Fibroblast of lung (primary cell): ENCODE measurements at regions not wholly inside any gene's neighbourhood (a gene's known extent, or its start where the extent isn't known, plus 50 kb on each side); places are given as distances from the start of the nearest gene placed in this dataset.

Experiments used
- DNase-seq, 2 donors: peaks; one replicate each; pipeline versions ENCODE4 v3.0.0 to v3.0.0-alpha.2; 2010; ENCODE audit warnings: low read depth in 2 of 2
- H2AFZ ChIP-seq: 2 replicates; pipeline ENCODE4 v1.5.1; 2012; ENCODE audit warnings: low read length, control low read depth, inconsistent platforms
- H3K27ac ChIP-seq: 2 replicates; pipeline ENCODE4 v1.5.1; 2011; ENCODE audit warnings: low read length, control low read depth; ENCODE audit not compliant: insufficient read depth
- H3K27me3 ChIP-seq: 2 replicates; pipeline ENCODE4 v1.5.1; 2011; ENCODE audit warnings: mild to moderate bottlenecking, low read length; ENCODE audit not compliant: control insufficient read depth, insufficient read depth
- H3K36me3 ChIP-seq: 2 replicates; pipeline ENCODE4 v1.5.1; 2011; ENCODE audit warnings: low read length; ENCODE audit not compliant: control insufficient read depth, insufficient read depth
- H3K4me1 ChIP-seq: 2 replicates; pipeline ENCODE4 v1.5.1; 2011; ENCODE audit warnings: low read length; ENCODE audit not compliant: control insufficient read depth, insufficient read depth; ENCODE audit errors: extremely low read depth
- H3K4me2 ChIP-seq: 2 replicates; pipeline ENCODE4 v1.5.1; 2011; ENCODE audit warnings: low read length, control low read depth; ENCODE audit not compliant: insufficient read depth; ENCODE audit errors: extremely low read depth
- H3K4me3 ChIP-seq, 4 experiments: fragments of 200-600 bp in 1 of 4; sonication (generic) in 1 of 4; replicated peaks in 1 of 4; 2 replicates each; pipeline ENCODE4 v1.5.1; 2011 to 2016; ENCODE audit warnings: low read length in 4 of 4, low read depth in 3 of 4, mild to moderate bottlenecking in 3 of 4, control low read depth in 2 of 4, inconsistent platforms in 1 of 4, mixed read lengths in 1 of 4; ENCODE audit not compliant: insufficient read depth in 1 of 4; ENCODE audit errors: control extremely low read depth in 1 of 4
- H3K79me2 ChIP-seq: 2 replicates; pipeline ENCODE4 v1.5.1; 2012; ENCODE audit warnings: mild to moderate bottlenecking, low read length, inconsistent platforms; ENCODE audit not compliant: control insufficient read depth, insufficient read depth
- H3K9ac ChIP-seq: 2 replicates; pipeline ENCODE4 v1.5.1; 2011; ENCODE audit warnings: mild to moderate bottlenecking, low read length, control low read depth; ENCODE audit not compliant: insufficient read depth
- H3K9me3 ChIP-seq: 2 replicates; pipeline ENCODE4 v1.5.1; 2012; ENCODE audit warnings: low read depth, low read length; ENCODE audit not compliant: control insufficient read depth, insufficient read depth
- H4K20me1 ChIP-seq: 2 replicates; pipeline ENCODE4 v1.5.1; 2011; ENCODE audit warnings: low read length; ENCODE audit not compliant: control insufficient read depth, insufficient read depth; ENCODE audit errors: extremely low read depth
- CTCF ChIP-seq, 2 donors: IDR thresholded peaks in 1 of 2; conservative IDR thresholded peaks in 1 of 2; 1 replicate in 1 of 2; 2 replicates in 1 of 2; pipeline ENCODE4 v1.5.1; 2011 to 2012; ENCODE audit warnings: low read length in 2 of 2, control low read depth in 1 of 2, inconsistent platforms in 1 of 2, low read depth in 1 of 2, mild to moderate bottlenecking in 1 of 2
- EZH2 ChIP-seq: IDR thresholded peaks from 2 replicates; pipeline ENCODE4 v1.5.1; 2012; ENCODE audit warnings: low read length, control low read depth, mild to moderate bottlenecking; ENCODE audit errors: missing control alignments

GRCh38 chr4:55184600-55185523 lies 59.5 kb upstream of the KDR start:
- peak; percentile 64 to 84 for DNase-seq

GRCh38 chr4:55186123-55186522 lies 60.7 kb upstream of the KDR start:
- H3K79me2 ChIP-seq = no peaks in the 10 kb centered on the region
- H3K4me2 ChIP-seq = no peak overlapping the region
- no peak overlapping the region for H3K4me3 ChIP-seq
- no peaks in the 10 kb centered on the region for H4K20me1 ChIP-seq
- TF ChIP-seq EZH2 = no peak
- peak in 1 of 2 donors; percentile 20 for TF ChIP-seq CTCF (conservative IDR thresholded peaks at IDR 0.05 in 1 of 2, IDR thresholded peaks at IDR 0.05 in 1 of 2; ENCODE audit: low read depth in 1 of 2, low read length in 2 of 2)
- H3K27me3 ChIP-seq = no peaks in the 10 kb centered on the region
- no peak overlapping the region for H3K27ac ChIP-seq
- H3K4me1 ChIP-seq = peaks cover 13% of the 10 kb centered on the region
- DNase-seq = peak in 1 of 2 donors; percentile 9
- no peaks in the 10 kb centered on the region for H3K36me3 ChIP-seq
- no peaks in the 10 kb centered on the region for H3K9me3 ChIP-seq
- H3K9ac ChIP-seq = no peak overlapping the region
- H2AFZ ChIP-seq = no peak overlapping the region

More at GRCh38 chr4:55184600-55185523, 59.5 kb upstream of the KDR start:
- TF ChIP-seq CTCF (conservative IDR thresholded peaks at IDR 0.05 in 1 of 2, IDR thresholded peaks at IDR 0.05 in 1 of 2; ENCODE audit: low read depth in 1 of 2, low read length in 2 of 2) (peak; percentile 19 to 25), EZH2 (no peak)
- H3K4me1 ChIP-seq = peaks cover 13% of the 10 kb centered on the region
- no peaks in the 10 kb centered on the region for H3K79me2 ChIP-seq
- no peak overlapping the region for H3K9ac ChIP-seq
- no peaks in the 10 kb centered on the region for H3K27me3 ChIP-seq
- peak overlapping the region; percentile 68 for H3K27ac ChIP-seq
- H3K9me3 ChIP-seq = no peaks in the 10 kb centered on the region
- H2AFZ ChIP-seq = peak overlapping the region; percentile 29
- no peak overlapping the region for H3K4me3 ChIP-seq
- no peaks in the 10 kb centered on the region for H3K36me3 ChIP-seq
- no peaks in the 10 kb centered on the region for H4K20me1 ChIP-seq
- H3K4me2 ChIP-seq = peak overlapping the region; percentile 41

- DNase-seq = no peak
- H3K4me1 ChIP-seq = peaks cover 13% of the 10 kb centered on the region
- no peak overlapping the region for H3K9ac ChIP-seq
- H3K4me3 ChIP-seq = no peak overlapping the region
- H2AFZ ChIP-seq = no peak overlapping the region
- H3K36me3 ChIP-seq = no peaks in the 10 kb centered on the region
- H3K27me3 ChIP-seq = no peaks in the 10 kb centered on the region
- no peaks in the 10 kb centered on the region for H3K9me3 ChIP-seq
- no peak overlapping the region for H3K27ac ChIP-seq
- H4K20me1 ChIP-seq = no peaks in the 10 kb centered on the region
- H3K79me2 ChIP-seq = no peaks in the 10 kb centered on the region
- H3K4me2 ChIP-seq = no peak overlapping the region
- TF ChIP-seq EZH2 = no peak
- no peak for TF ChIP-seq CTCF (conservative IDR thresholded peaks at IDR 0.05 in 1 of 2, IDR thresholded peaks at IDR 0.05 in 1 of 2; ENCODE audit: low read depth in 1 of 2, low read length in 2 of 2)
Measured at GRCh38 chr4:55186700-55187099, 61.3 kb upstream of the KDR start.
